Left lung (tissue), 4 donors: ENCODE measurements at regions not wholly inside any gene's neighbourhood (a gene's known extent, or its start where the extent isn't known, plus 50 kb on each side); places are given as distances from the start of the nearest gene placed in this dataset.

Experiments used
- ATAC-seq: fragments of 200-7000 bp; cut with Tn5 transposase; one replicate; pipeline ENCODE4 v1.9.1; 2020; ENCODE audit warnings: moderate library complexity
- DNase-seq, 4 donors: peaks; one replicate each; pipeline ENCODE4 v3.0.0-alpha.2; 2013 to 2020
- H3K27ac ChIP-seq, 2 donors: fragments of 200-600 bp; sonication (generic) in 1 of 2; one replicate each; pipeline versions ENCODE4 v1.5.0 to v1.8.0; 2020 to 2021
- H3K27me3 ChIP-seq, 2 donors: fragments of 200-600 bp; sonication (generic) in 1 of 2; one replicate each; pipeline versions ENCODE4 v1.5.0 to v1.8.0; 2020 to 2021
- H3K36me3 ChIP-seq, 2 donors: fragments of 200-600 bp; sonication (generic) in 1 of 2; one replicate each; pipeline versions ENCODE4 v1.5.0 to v1.8.0; 2020 to 2021
- H3K4me1 ChIP-seq, 2 donors: fragments of 200-600 bp; one replicate each; pipeline ENCODE4 v1.8.0; 2021
- H3K4me3 ChIP-seq, 2 donors: fragments of 200-600 bp; sonication (generic) in 1 of 2; one replicate each; pipeline versions ENCODE4 v1.5.0 to v1.8.0; 2020 to 2021; ENCODE audit warnings: mild to moderate bottlenecking in 1 of 2
- H3K9me3 ChIP-seq, 2 donors: fragments of 200-600 bp; sonication (generic) in 1 of 2; one replicate each; pipeline versions ENCODE4 v1.5.0 to v1.8.0; 2020 to 2021
- intact Hi-C, 2 donors: fragments of 100-400 bp; cut with DNase I; formaldehyde crosslinking; loops; one replicate each; pipeline versions ENCODE4 v1.11.2 to v1.14.2; 2022
- TF ChIP-seq, protein P1 (sequence below), 2 donors: fragments of 200-600 bp; sonication (generic) in 1 of 2; IDR thresholded peaks; one replicate each; pipeline versions ENCODE4 v1.5.0 to v1.8.0; 2021; ENCODE audit warnings: antibody characterized with exemption in 2 of 2
- donor health status: DM: no; HTN: yes; CAD: no.
- donor health status: DM: no; HTN: no; CAD: no.

DNA sequence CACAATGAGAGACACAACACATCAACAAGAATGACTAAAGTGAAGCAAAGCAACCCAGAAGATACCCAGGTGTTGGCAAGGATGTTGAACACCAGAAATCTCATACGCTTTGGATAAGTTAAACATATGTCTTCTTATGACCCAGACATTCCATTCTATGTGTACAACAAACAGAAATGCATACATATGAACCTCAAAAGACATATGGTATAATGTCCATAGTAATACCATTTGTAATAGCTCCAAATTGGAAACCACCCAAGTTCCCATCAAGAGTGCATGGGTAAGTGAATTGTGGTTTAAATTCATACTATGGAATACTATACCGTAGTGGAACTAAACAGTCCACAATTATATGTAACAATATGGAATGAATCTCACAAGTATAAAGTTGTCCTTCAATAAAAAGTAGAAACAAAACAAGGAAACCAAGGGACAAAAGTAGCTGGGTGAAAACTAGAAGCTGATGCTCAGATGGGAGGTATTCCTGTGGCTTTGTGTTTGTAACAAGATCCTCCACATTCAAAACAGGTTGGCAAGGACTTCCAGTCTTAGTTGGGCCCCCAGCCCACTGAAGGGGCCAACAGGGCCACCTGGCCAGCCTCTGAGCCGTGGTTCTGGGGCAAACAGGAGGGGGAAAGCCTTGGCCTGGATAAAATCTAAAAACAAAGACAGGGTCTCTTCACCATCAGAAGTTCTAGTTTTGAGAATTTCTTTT is 171.8 kb upstream of the PITX1 start:
- Histone ChIP-seq H3K4me1 (no peaks in the 10 kb centered on the region), H3K27me3 (peaks cover 7 to 9% of the 10 kb centered on the region in 2 donors), H3K36me3 (no peaks in the 10 kb centered on the region), H3K9me3 (peaks cover 0 to 16% of the 10 kb centered on the region in 2 donors), H3K27ac (no peak overlapping the region), H3K4me3 (no peak overlapping the region)
- TF ChIP-seq, protein P1, sequence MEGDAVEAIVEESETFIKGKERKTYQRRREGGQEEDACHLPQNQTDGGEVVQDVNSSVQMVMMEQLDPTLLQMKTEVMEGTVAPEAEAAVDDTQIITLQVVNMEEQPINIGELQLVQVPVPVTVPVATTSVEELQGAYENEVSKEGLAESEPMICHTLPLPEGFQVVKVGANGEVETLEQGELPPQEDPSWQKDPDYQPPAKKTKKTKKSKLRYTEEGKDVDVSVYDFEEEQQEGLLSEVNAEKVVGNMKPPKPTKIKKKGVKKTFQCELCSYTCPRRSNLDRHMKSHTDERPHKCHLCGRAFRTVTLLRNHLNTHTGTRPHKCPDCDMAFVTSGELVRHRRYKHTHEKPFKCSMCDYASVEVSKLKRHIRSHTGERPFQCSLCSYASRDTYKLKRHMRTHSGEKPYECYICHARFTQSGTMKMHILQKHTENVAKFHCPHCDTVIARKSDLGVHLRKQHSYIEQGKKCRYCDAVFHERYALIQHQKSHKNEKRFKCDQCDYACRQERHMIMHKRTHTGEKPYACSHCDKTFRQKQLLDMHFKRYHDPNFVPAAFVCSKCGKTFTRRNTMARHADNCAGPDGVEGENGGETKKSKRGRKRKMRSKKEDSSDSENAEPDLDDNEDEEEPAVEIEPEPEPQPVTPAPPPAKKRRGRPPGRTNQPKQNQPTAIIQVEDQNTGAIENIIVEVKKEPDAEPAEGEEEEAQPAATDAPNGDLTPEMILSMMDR (IDR thresholded peaks at IDR 0.05): no peak
- no peak for DNase-seq
- intact Hi-C loops: no loop called here
- ATAC-seq: no peak

GRCh38 chr5:135204151-135204600 is 170.1 kb upstream of the PITX1 start:
- ATAC-seq (no peak), DNase-seq (no peak)
- no peaks in the 10 kb centered on the region for H3K36me3 ChIP-seq
- TF ChIP-seq, protein P1 (IDR thresholded peaks at IDR 0.05): peak in 1 of 2 donors; percentile 33
- peaks cover 8 to 9% of the 10 kb centered on the region in 2 donors for H3K27me3 ChIP-seq
- no peak overlapping the region for H3K27ac ChIP-seq
- intact Hi-C loops: no loop called here
- H3K4me1 ChIP-seq: no peaks in the 10 kb centered on the region
- H3K9me3 ChIP-seq: peaks cover 0 to 16% of the 10 kb centered on the region in 2 donors
- no peak overlapping the region for H3K4me3 ChIP-seq

- no peaks in the 10 kb centered on the region for H3K4me1 ChIP-seq
- no peak overlapping the region for H3K27ac ChIP-seq
- intact Hi-C loops: no loop called here
- DNase-seq: no peak
- peak; percentile 49 for ATAC-seq
- TF ChIP-seq, protein P1 (IDR thresholded peaks at IDR 0.05): peak; percentile 23 to 32
- H3K27me3 ChIP-seq: peaks cover 9 to 12% of the 10 kb centered on the region in 2 donors
- no peaks in the 10 kb centered on the region for H3K36me3 ChIP-seq
- peaks cover 0 to 16% of the 10 kb centered on the region in 2 donors for H3K9me3 ChIP-seq
- no peak overlapping the region for H3K4me3 ChIP-seq
Observed at GRCh38 chr5:135203593-135204036, 169.6 kb upstream of the PITX1 start.

- intact Hi-C loops: no loop called here
- Histone ChIP-seq H3K4me3 (no peak overlapping the region), H3K36me3 (no peaks in the 10 kb centered on the region), H3K27me3 (peaks cover 9 to 12% of the 10 kb centered on the region in 2 donors), H3K9me3 (peaks cover 0 to 16% of the 10 kb centered on the region in 2 donors), H3K27ac (no peak overlapping the region), H3K4me1 (no peaks in the 10 kb centered on the region)
- ATAC-seq (no peak), DNase-seq (no peak)
- TF ChIP-seq, protein P1 (IDR thresholded peaks at IDR 0.05): no peak
Observed at GRCh38 chr5:135203019-135203418, 169.0 kb upstream of the PITX1 start.

DNA sequence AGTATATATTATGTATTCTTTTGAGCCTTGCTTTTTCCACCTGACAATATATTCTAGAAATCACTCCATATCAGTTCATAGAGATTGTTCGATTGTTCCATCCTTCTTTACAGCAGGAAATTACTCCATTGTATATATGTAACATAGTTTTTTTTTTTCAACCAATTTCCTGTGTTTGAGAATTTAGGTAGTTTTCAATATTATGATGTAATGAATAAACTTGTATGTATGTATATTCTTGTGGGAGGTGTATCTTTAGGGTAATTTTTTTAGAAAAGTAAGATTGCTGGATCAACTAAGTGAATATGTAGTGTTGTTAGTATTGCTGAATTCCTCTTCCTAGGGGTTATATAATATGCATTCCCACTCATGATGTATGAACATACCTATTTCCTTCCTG is 165.9 kb upstream of the PITX1 start:
- DNase-seq (no peak), ATAC-seq (no peak)
- Histone ChIP-seq H3K4me1 (no peaks in the 10 kb centered on the region), H3K27me3 (peaks cover 9 to 15% of the 10 kb centered on the region in 2 donors), H3K4me3 (no peak overlapping the region), H3K9me3 (peaks cover 0 to 16% of the 10 kb centered on the region in 2 donors), H3K27ac (no peak overlapping the region), H3K36me3 (no peaks in the 10 kb centered on the region)
- intact Hi-C loops: no loop called here
- TF ChIP-seq, protein P1 (IDR thresholded peaks at IDR 0.05): no peak
